ENCODE measurements at regions not wholly inside any gene's neighbourhood (a gene's known extent, or its start where the extent isn't known, plus 50 kb on each side); places are given as distances from the start of the nearest gene placed in this dataset.

DNA sequence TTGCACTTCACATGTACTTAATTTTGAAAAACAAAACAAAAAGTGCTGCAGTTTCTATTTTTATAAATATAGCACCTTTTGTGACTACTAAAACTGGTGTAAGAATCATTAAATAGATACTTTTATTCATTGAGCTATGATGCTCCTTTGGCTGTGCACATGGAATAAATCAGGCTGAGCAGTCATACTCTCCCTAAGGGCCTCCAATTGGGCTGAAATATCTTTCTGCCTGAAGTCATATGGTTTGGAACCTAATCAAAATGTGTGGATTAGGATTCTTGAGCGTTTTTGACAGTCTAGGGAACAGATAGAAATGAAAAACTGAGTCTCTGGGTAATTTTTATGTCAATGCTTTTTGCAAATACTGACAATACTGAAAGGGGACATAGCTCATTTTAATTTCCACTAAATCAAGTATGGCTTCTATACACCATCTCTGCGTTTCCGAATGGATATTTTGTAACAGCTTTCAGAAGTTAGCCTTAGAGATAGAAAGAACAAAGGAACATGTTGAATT, 392.2 kb upstream of the ROBO1 start:
- TF ChIP-seq EZH2 (IDR thresholded peaks at IDR 0.05; ENCODE audit: insufficient read depth, poor library complexity, severe bottlenecking) (no peak), EZH2phosphoT487 (IDR thresholded peaks at IDR 0.05; ENCODE audit: insufficient read depth, low read depth) (no peak)
